HCT116 (cell line): ENCODE measurements at regions not wholly inside any gene's neighbourhood (a gene's known extent, or its start where the extent isn't known, plus 50 kb on each side); places are given as distances from the start of the nearest gene placed in this dataset.

Source experiments
- CTCF ChIP-seq, 3 experiments: fragments of 200-600 bp in 1 of 3; sonication (generic) in 1 of 3; IDR thresholded peaks in 2 of 3; conservative IDR thresholded peaks in 1 of 3; 2 replicates each; pipeline ENCODE4 v1.5.1; 2012 to 2017; ENCODE audit warnings: low read depth in 2 of 3, low read length in 2 of 3, antibody characterized with exemption in 1 of 3, borderline replicate concordance in 1 of 3, control low read depth in 1 of 3, mild to moderate bottlenecking in 1 of 3, mixed read lengths in 1 of 3, mixed run types in 1 of 3, moderate library complexity in 1 of 3; ENCODE audit not compliant: insufficient read depth in 1 of 3
- EGR1 ChIP-seq: IDR thresholded peaks from 2 replicates; pipeline ENCODE4 v1.6.1; 2012; ENCODE audit warnings: low read depth
- EZH2 ChIP-seq: fragments of 200-600 bp; sonication (generic); IDR thresholded peaks from 2 replicates; pipeline ENCODE4 v1.6.1; 2017; ENCODE audit warnings: antibody characterized with exemption, mixed run types
- JUND ChIP-seq: IDR thresholded peaks from 2 replicates; pipeline ENCODE4 v1.6.1; 2012
- POLR2A ChIP-seq: IDR thresholded peaks from 2 replicates; pipeline ENCODE4 v1.7.0; 2011; ENCODE audit warnings: borderline replicate concordance; ENCODE audit not compliant: insufficient read depth, insufficient read length; ENCODE audit errors: extremely low read depth
- TCF7L2 ChIP-seq: IDR thresholded peaks from 2 replicates; pipeline ENCODE4 v1.7.0; 2011; ENCODE audit warnings: borderline replicate concordance, inconsistent platforms; ENCODE audit not compliant: insufficient read depth, insufficient read length; ENCODE audit errors: extremely low read depth

- TF ChIP-seq CTCF (IDR thresholded peaks at IDR 0.05 in 2 of 3, conservative IDR thresholded peaks at IDR 0.05 in 1 of 3; ENCODE audit: borderline replicate concordance in 1 of 3, insufficient read depth in 1 of 3, low read depth in 2 of 3, low read length in 2 of 3) (no peak), EZH2 (no peak), TCF7L2 (no peak), JUND (no peak), EGR1 (no peak), POLR2A (no peak)
Observed at GRCh38 chr1:81118550-81118949, 682.2 kb upstream of the ADGRL2 start.
